RPMI7951 (cell line): ENCODE measurements at regions not wholly inside any gene's neighbourhood (a gene's known extent, or its start where the extent isn't known, plus 50 kb on each side); places are given as distances from the start of the nearest gene placed in this dataset.
"Not testable (repeated sequence)": the region's sequence is repeated elsewhere in the genome, so short reads cannot be mapped to it uniquely, and the experiment has no call there.

Experiments
- DNase-seq: peaks from one replicate; pipeline ENCODE4 v3.0.0-alpha.2; 2012; ENCODE audit warnings: low read depth

DNA sequence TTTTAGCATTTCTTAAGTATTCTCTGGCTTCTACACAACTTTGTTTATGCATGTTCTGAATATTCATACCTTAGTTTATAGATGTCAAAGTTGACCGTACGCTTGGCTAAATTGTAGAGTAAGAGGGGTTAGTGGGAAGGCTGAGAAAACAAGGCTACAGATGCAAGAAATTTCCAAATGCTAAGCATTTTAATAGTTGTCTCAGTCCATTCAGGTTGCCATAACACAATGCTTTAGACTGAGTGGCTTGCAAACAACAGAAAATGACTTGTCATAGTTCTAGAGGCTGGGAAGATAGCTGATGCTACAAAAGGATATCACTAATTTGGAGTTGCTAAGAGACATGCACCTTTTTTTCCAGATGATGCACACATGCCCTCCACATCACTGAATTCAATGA is 53.0 kb upstream of the C1QTNF3 start:
- DNase-seq: not testable (repeated sequence)

DNA sequence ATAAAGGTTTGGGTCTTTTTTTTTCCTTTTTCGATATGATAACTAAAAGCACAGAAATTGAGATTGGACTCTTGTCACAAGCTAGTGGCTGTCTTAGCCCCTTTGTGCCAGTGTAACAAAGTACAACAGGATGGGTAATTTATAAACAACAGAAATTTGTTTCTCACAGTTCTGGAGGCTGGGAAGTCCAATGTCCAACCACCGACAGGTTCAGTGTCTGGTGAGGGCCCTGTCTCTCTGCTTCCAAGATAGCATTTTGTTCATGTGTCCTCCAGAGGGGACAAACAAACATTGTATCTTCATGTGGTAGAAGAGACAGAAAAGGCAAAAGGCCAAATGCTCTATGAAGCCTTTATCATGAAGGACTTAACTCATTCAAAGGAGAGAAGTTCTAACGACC is 56.9 kb upstream of the C1QTNF3 start:
- not testable (repeated sequence) for DNase-seq

DNA sequence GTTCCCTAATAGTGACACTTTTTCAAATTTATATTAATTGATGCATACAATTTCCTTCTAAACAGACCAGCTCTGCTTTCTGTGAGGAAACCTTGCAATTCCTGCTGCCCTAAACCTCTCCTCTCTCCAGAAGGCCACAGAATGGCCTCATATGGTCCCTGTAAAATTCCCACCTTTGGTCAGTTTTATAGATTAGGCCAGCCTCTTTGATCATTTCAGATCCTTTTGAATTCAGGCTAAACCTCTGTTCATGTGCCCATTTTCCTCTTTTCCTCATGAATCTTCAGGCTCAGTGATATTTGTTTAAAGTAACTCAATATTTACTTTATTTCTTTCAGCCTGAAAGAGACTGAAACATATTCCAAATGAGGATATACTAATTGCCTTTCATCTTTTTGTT is 58.6 kb upstream of the C1QTNF3 start:
- not testable (repeated sequence) for DNase-seq

DNA sequence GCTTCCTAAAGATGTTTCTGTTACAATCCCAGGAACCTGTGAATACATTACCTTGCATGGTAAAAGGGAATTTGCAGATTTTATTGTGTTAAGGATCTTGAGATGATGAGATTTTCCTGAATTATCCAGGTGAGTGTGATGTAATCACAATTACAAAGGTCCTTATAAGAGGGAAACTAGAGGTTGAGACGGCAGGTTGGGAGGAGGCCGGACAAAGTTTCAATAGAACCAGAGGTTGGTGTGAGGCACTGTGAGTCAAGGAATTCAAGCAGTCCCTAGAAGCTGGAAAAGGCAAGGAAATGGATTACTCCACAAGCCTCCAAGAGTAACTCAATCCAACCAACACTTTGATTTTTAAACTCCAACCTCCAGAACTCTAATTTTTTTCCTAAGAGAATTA is 65.9 kb upstream of the C1QTNF3 start:
- not testable (repeated sequence) for DNase-seq

GRCh38 chr5:34124280-34124679 is 81.3 kb upstream of the C1QTNF3 start:
- not testable (repeated sequence) for DNase-seq

- not testable (repeated sequence) for DNase-seq
Observed at GRCh38 chr5:34125354-34125753, 82.3 kb upstream of the C1QTNF3 start.

DNA sequence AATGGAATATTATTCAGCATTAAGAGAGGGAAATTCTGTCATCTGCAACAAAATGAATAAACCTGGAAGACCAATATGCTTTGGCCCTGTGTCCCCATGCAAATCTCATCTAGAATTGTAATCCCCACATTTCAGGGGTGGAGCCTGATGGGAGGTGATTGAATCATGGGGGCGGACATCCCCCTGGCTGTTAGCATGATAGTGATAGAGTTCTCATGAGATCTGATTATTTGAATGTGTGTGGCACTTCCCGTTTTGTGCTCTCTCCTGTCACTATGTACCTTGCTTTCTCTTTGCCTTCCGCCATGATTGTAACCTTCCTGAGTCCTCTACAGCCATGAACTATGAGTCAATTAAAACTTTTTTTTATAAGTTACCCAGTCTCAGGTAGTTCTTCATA is 83.7 kb upstream of the C1QTNF3 start:
- DNase-seq: not testable (repeated sequence)

GRCh38 chr5:34127818-34128217 is 84.8 kb upstream of the C1QTNF3 start:
- not testable (repeated sequence) for DNase-seq

- not testable (repeated sequence) for DNase-seq
Observed at GRCh38 chr5:34128890-34129289, 85.9 kb upstream of the C1QTNF3 start.

DNA sequence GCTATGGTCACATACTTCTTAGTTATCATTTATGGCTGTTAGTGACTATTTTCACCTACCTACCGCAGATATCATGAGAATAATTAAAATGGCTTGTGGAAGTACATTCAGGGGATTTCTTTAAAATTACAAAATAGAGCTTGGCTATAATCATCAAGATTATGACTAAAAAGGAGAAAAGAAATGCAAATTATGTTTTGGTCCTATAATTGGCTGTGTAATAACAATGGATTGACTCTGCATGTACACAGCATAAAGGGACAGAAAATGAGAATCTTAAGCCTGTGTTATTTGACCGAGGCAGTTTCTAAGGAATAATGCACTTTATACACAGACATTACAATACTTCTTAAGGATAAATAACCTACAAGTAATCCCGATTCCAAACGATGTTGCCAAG is 112.0 kb upstream of the C1QTNF3 start:
- not testable (repeated sequence) for DNase-seq

GRCh38 chr5:34156703-34157414 is 113.8 kb upstream of the C1QTNF3 start:
- DNase-seq: not testable (repeated sequence)

DNA sequence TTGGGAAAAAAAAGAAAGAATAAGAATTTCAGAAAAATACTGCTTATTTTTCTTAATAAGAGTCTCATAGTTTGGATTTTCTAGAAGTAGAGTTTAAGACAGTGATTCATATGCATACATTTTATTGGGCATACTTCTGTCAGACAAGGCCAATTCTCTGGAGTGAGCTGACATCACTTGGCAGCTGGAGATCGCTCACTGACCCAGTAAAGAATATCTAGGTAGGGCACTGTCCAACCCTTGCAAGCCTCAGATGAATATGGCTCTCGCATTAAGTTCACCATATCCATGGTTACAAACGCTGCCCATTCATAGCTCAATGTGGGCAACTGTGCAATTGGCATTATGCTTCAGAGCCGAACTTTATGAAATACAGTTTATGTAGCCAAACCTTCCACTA is 117.9 kb upstream of the C1QTNF3 start:
- not testable (repeated sequence) for DNase-seq

GRCh38 chr5:34171398-34171797 is 128.4 kb upstream of the C1QTNF3 start:
- not testable (repeated sequence) for DNase-seq

GRCh38 chr5:34179453-34180190 is 136.6 kb upstream of the C1QTNF3 start:
- DNase-seq: not testable (repeated sequence)

DNA sequence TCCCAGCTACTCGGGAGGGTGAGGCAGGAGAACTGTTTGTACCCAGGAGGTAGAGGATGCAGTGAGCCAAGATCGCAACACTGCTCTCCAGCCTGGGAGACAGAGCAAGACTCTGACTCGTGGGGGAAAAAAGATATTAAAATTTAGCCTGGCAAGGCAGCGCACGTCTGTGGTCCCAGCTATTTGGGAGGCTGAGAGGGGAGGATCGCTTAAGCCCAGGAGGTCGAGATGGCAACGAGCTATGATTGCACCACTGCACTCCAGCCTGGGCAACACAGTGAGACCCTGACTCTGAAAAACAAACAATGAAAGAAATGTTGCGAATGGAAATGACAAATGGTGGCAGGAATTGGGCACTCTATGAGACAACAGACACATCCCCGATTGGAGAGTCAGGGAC is 137.2 kb upstream of the C1QTNF3 start:
- not testable (repeated sequence) for DNase-seq

DNA sequence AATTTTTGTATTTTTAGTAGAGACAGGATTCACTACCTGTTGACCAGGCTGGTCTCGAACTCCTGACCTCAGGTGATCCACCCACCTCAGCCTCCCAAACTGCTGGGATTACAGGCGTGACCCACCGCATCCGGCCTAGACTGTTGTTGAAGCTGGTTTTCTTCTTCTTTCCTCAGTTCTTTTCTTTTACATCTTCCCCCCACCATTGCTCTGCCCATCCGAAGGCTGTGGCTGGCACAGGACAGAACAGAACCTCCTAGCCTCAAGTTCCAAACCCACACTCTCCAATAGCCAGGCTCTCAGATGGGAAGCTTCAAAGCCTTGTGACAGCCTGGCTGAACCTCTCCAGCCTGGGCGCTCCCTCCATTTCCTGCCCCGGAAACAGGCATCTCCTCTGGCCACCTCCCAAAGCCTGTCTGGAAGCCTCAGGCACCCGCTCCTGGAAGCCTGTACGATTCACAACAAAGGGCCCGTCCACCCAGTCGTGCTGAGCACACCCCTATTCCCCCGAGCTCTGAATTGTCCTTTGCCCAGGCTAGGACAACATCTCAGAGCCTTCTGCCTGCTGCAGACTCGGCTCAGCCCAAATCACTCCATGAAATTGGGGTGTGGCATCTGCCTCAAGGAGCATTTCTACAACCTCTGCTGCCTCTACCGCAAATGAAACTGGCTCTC is 138.1 kb upstream of the C1QTNF3 start:
- not testable (repeated sequence) for DNase-seq

GRCh38 chr5:34185005-34185404 is 142.0 kb upstream of the C1QTNF3 start:
- DNase-seq: not testable (repeated sequence)

DNA sequence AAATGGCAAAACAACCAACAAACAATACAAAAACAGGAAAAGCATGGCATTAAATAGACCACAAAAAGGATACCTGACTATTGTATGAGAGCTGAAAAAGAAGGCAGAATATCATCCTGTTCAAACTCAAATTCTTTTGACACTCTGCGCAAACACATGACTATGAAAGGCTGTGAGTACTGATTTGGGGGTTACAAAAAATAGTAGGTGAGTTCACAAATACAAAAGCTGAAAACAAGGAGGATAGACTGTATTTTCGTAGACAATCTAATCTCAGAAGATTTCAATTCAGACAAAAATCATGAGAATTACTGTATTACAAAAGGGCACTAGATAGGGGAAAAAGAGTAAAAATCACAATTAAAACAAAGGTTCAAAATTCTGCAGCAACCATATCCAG is 142.6 kb upstream of the C1QTNF3 start:
- DNase-seq: not testable (repeated sequence)

DNA sequence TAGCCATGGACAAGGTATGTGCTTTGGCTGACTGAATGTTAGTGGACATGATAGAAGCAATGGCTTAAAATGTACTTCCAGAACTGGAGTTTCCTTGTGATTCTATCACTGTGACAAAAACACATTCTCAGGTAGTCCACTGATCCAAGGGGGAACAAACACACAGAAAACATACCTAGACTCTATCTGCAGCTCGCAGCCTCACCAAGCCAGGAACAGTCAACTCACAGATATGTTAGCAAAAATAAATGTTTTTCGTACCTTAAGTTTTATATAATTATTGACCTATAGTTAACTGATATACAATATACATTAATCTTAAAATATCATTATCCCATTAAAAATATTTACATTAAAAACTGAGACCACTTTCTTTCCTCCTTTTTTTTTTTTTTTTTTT is 143.1 kb upstream of the C1QTNF3 start:
- DNase-seq: not testable (repeated sequence)

GRCh38 chr5:34186865-34187264 is 143.9 kb upstream of the C1QTNF3 start:
- not testable (repeated sequence) for DNase-seq

- not testable (repeated sequence) for DNase-seq
Observed at GRCh38 chr5:34187441-34187840, 144.4 kb upstream of the C1QTNF3 start.

DNA sequence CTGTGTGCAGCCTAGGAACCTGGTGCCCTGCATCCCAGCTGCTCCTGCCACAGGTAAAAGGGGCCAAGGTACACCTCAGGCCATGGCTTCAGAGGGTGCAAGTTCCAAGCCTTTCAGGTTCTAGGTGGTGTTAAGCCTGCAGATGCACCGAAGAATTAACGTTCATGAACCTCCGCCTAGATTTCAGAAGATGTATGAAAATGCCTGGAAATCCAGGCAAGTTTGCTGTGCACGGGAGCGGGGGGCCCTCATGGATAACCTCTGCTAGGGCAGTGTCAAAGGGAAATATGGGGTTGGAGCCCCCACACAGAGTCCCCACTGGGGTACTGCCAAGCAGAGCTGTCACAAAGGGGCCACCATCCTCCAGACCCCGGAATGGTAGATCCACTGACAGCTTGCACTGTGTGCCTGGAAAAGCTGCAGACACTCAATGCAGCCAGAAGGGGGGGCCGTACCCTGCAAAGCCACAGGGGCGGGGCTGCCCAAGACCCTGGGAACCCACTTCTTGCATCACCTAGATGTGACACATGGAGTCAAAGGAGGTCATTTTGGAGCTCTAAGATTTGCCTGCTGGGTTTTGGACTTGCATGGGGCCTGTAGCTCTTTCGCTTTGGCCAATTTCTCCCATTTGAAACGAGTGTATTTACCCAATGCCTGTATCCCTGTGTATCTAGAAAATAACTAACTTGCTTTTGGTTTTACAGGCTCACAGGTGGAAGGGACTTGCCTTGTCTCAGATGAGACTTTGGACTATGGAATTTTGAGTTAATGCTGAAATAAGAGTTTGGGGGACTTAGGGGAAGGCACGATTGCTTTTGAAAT is 145.2 kb upstream of the C1QTNF3 start:
- DNase-seq: peak; percentile 32
